Stimulated activated naive CD4-positive, alpha-beta T cell treated with Interleukin-2 at 50 U/mL for 16 hours (primary cell): ENCODE measurements at regions not wholly inside any gene's neighbourhood (a gene's known extent, or its start where the extent isn't known, plus 50 kb on each side); places are given as distances from the start of the nearest gene placed in this dataset.

ENCODE experiments used
- DNase-seq: peaks from one replicate; lab custom pipeline; 2025; lab: John Stamatoyannopoulos, UW

- DNase-seq: no peak
These were observed 84.1 kb upstream of the BARX2 start for GRCh38 chr11:129291546-129291945.

- no peak for DNase-seq
These were observed 84.7 kb upstream of the BARX2 start for GRCh38 chr11:129290966-129291365.

DNA sequence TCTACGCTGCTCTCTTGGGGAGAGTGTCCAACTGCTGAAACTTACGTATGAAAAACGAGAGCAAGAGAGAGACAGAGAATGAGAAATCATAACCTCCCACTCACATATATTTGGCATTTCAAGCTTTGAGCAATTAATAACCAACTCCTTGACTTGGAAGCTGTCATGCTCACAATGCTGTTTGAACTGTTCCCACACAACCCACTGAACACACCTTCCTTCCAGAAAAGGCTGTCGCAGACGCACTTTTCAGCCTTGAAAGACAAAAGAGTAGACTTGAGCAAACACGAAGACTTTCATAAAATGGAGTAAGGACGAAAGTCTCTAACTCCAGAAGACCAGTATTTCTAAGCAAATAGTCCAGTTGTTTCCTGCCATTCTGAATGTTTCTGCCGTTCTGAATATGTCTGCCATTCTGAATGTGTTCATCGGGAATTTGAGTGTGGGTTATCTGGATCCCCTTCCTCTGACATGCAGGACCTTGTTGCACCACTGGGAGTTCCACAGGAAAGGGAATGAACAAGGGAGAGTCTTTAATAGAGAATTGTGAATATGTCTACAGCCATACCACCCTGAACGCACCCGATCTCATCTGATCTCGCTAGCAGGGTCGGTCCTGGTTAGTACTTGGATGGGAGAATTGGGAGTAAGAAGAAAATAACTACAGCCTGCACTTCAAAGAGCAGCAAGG is 86.2 kb upstream of the BARX2 start:
- DNase-seq: no peak

DNA sequence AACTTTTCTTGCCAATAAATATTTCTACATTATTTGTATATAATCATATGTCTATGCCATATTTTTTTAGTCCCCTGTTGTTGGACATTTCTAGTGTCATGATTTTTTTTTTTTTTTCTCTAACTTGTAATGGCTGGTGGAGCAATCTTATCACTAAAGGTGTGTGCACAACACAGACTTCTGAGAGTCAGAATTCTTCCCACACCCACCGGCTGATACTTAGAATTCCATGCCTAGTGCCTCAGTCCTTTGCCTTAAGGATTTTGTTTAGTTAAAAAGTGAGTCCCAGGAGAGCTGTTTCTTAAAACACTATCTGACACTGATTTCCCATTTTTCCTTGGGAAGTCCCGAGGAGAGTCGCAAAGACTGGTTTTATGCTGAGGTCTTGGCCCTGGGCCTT is 87.7 kb upstream of the BARX2 start:
- DNase-seq: no peak

DNA sequence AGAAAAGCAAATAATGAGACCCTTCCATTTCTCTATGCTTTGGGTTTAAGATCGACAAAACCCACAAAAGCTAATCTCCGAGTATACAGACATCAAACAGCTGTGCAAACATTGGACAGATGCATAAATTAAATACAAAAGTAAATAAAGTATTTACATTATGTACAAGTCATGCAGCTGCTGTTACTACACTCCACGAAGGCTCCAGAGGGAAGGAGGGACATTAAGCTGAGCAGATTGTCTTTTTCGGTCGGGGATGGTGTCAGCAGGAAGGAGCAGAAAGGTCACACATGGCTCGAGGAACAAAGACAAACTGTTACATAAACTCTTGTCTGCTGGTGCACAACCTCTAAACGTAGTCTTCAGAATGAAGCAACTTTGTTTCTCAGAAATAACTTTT is 88.8 kb upstream of the BARX2 start:
- no peak for DNase-seq

- no peak for DNase-seq
These were observed 90.3 kb upstream of the BARX2 start for GRCh38 chr11:129285402-129285786.

DNA sequence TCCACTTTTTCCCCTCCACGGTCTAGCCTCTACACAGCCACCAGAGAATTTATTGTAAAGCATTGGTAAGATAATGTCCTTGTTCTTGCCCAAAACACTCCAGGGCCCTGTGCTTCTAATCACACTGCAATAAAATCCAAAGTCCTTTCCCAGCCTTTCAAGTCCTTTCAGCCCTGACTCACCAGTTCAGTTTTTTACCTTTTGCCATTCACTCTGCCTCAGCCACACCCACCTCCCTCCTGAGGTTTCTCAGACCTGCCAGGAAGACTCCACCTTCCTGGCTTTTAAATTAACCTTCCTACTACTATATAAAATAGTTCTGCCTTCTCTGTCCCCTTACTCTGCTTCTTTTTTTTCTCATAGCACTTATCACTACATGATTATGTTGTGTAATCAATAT is 91.0 kb upstream of the ARHGAP32 start:
- DNase-seq: no peak

GRCh38 chr11:129282634-129283033 is 90.5 kb upstream of the ARHGAP32 start:
- DNase-seq: no peak

- no peak for DNase-seq
These were observed 89.6 kb upstream of the ARHGAP32 start for GRCh38 chr11:129281471-129282415.

DNA sequence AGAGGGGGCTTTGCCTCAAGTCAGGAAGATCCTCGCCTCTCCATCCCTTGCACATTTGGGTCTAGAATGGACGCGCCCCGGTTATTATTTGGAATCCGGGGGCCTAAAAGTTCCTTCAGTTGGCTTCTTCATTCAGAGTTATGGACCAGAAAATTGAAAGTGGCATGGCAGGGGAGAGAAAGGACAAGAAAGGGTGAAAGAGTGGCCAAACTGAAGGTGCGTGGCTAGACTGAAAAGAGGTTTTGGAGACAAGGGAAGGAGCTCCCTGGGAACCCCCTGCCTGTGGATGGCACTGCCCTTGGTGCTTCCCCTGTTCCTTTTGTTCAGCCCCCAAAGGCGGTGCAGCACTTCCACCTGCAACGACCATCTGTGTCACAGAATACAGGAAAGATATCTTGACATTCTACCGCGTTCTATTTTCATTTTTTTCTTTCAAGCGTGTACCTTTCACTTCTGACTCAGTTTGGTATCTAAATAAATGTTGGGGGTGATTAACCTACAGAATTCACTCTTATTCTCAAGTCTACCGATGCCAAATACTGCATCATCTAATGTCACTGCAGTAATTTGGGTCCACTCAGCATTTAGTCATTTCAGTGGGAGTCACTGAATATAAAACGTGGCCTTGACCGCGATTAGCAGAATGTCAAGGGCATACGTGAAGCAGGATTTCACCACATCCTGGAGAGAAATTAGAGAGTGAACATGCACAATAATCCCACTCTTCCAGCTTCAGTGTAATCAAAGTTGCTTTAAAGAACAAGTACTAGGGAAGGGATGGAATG is 88.1 kb upstream of the ARHGAP32 start:
- no peak for DNase-seq

DNA sequence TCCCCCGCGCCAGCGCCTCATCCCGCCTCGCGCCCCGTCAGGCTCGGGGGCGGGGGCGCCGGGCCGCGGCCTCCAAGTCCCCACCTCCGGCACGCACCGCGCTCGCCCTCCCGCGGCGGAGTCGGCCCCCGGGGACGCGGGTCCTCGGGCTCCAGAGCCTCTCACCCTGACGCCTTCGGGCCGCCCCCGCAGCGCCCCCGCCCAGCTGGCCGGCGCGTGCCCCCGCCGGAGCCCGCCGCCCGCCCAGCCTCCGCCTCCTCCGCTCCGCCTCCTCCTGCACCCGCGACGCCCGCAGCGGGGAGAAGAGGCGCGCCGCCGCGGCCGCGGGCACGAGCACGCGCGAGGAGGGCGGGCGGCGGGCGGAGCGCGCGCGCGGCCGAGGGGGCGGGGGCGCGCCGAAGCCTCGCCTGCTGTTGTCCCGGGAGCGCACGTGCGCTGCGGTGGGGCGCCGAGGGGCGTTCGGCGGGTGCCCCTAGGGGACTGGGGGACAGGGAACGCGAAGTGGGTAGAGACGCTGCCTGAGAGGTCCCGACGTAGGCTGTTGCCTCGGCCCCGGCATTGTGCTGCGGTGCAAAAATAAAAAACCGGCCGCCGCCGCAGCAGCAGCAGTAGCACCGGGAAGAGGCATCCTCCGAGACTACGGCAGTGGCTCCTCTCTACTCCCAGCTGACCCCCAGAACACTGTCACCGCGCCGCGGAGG is 87.4 kb upstream of the ARHGAP32 start:
- DNase-seq: peak; percentile 43

DNA sequence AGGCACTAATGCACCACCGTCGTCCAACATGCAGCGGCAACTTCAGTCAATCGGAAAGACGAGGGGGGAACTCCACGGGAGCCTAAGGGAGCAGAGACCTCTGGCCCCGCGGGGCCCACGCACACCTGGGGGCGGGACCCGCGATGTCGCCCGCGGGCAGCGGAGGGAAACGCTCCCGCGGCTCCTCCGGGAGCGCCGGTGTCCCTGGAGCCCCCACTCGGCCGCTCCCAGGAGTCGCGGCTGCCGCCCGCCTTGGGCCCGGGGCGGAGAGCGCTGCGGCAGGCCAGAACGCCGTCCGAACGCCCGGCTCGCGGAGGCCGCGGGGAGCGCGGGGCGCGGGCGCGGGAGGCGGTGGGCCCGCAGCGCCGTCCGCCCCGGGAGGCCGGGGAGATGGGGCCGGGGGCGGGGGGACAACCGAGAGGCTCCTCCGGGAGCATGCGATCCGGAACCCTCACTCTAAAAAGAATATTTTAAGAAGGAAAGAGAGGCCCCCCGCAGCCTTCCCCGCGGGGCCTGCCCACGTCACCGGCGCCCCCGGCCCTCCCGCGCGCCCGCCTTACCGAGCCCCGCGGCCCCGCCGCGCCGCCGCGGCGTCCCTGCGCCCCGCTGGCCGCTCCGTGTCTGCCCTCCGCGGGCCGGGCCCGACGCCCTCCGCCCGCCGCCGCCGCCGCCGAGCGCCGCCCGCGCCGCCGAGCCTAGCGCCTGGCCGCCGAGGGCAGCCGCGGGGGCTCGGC is 86.6 kb upstream of the ARHGAP32 start:
- no peak for DNase-seq

DNA sequence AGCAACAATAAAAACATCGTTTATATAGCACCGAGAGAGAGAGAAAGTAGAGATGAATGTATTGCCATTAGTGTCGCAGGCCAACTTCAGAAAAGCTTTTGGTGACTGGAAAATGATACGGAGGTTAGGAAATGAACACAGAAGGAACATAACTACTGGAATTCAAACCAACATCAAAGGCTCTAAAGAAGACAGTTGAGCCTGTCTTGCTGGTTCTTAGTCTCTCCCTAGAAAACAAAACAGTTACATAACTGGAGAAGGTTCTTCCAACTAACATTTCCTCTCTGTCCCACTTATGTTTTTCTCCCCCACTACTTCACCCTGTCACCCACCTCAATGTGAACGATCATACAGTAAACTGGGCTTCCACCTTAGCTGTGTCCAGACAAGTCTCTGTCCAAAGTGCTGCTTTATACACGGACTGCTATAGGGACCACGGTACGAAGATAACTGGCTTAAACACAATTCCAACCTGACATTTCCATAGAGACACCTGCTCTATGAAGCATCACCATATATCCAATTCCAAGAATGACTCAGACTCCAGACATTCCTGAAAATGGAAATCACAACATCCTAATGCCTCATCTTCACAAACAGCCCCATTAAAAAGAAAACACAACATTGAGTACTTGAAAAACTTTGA is 85.2 kb upstream of the ARHGAP32 start:
- no peak for DNase-seq

- DNase-seq: no peak
These were observed 83.7 kb upstream of the ARHGAP32 start for GRCh38 chr11:129275828-129276227.

- DNase-seq: no peak
These were observed 82.0 kb upstream of the ARHGAP32 start for GRCh38 chr11:129273944-129274711.

- DNase-seq: no peak
These were observed 81.2 kb upstream of the ARHGAP32 start for GRCh38 chr11:129273322-129273721.

- no peak for DNase-seq
These were observed 78.9 kb upstream of the ARHGAP32 start for GRCh38 chr11:129271030-129271429.

GRCh38 chr11:129270446-129270845 is 78.3 kb upstream of the ARHGAP32 start:
- DNase-seq: no peak

- no peak for DNase-seq
These were observed 76.2 kb upstream of the ARHGAP32 start for GRCh38 chr11:129268371-129268770.

DNA sequence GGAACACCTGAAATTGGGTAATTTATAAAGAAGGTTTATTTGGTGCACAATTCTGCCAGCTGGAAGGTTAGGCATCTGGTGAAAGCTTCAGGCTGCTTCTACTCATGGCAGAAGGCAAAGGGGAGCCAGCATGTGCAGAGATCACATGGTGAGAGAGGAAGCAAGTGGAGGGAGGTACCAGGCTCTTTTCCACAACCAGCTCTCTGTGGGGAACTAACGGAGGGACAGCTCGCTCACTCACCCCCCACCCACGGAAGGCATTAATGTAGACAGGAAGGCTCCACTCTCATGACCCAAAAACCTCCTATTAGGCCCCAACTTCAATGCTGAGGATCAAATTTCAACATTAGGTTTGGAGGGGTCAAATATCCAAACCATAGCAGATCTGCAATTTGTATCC is 75.6 kb upstream of the ARHGAP32 start:
- DNase-seq: no peak
